GM06990 (cell line): ENCODE measurements at regions not wholly inside any gene's neighbourhood (a gene's known extent, or its start where the extent isn't known, plus 50 kb on each side); places are given as distances from the start of the nearest gene placed in this dataset.

Source experiments
- DNase-seq: peaks from one replicate; pipeline ENCODE4 v3.0.0-alpha.2; 2011; ENCODE audit not compliant: insufficient read length; ENCODE audit errors: extremely low read depth
- H3K27me3 ChIP-seq: replicated peaks from 2 replicates; pipeline ENCODE4 v1.6.0; 2011; ENCODE audit warnings: low read length; ENCODE audit not compliant: control insufficient read depth, insufficient read depth
- H3K36me3 ChIP-seq: 2 replicates; pipeline ENCODE4 v1.5.1; 2011; ENCODE audit warnings: low read length; ENCODE audit not compliant: control insufficient read depth, insufficient read depth
- H3K4me3 ChIP-seq: replicated peaks from 2 replicates; pipeline ENCODE4 v1.5.1; 2011; ENCODE audit warnings: low read depth, mild to moderate bottlenecking, control low read depth, low read length
- CTCF ChIP-seq: IDR thresholded peaks from 2 replicates; pipeline ENCODE4 v1.5.1; 2011; ENCODE audit warnings: low read length, control low read depth, mild to moderate bottlenecking, inconsistent platforms; ENCODE audit not compliant: insufficient read depth, poor library complexity, severe bottlenecking

- no peak for TF ChIP-seq CTCF
- no peak overlapping the region for H3K4me3 ChIP-seq
Measured at GRCh38 chr13:31528758-31529157, 210.6 kb upstream of the RXFP2 start.

DNA sequence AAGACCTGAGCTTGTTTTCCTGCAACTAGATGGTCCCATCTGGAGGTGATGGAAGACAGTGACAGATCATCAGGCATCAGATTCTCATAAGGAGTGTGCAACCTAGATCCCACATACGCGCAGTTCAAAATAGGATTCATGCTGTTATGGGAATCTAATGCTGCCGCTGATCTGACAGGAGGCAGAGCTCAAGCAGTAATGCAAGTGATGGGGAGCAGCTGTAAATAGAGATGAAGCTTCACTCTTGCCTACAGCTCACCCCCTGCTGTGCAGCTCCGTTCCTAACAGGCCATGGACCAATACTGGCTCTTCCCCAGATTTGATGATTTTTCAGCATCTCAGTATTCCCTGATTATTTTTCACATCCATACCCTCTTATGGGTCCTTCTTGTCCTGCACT is 208.4 kb upstream of the RXFP2 start:
- no peak overlapping the region for H3K4me3 ChIP-seq
- H3K36me3 ChIP-seq = no peaks in the 10 kb centered on the region
- no peak for DNase-seq
- no peak for TF ChIP-seq CTCF
- no peaks in the 10 kb centered on the region; the same call in 1 of the 2 replicates for H3K27me3 ChIP-seq

More at GRCh38 chr13:31528758-31529157, 210.6 kb upstream of the RXFP2 start:
- DNase-seq = no peak
- Histone ChIP-seq H3K36me3 (no peaks in the 10 kb centered on the region), H3K27me3 (no peaks in the 10 kb centered on the region; the same call in 1 of the 2 replicates)

DNA sequence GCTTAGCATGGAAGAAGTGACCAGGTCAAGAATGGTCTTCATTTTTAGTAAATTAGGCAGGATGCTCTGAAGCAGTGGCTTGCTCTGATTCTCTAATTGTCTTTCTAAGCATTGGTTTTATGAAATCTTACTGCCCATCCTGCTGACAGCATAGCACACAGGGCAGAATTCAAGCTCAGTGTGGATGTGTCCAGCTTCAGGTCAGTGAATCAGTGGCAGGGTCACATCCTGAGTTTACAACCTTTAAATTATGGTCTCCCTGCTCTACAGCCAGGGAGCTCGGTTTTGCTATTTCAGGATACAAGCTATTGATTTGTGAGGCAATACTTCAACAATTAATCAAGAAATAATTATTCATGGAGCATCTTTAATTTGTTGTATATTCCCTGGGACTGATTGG is 202.3 kb upstream of the RXFP2 start:
- H3K36me3 ChIP-seq = no peaks in the 10 kb centered on the region
- no peak for DNase-seq
- H3K27me3 ChIP-seq = no peaks in the 10 kb centered on the region
- no peak for TF ChIP-seq CTCF
- no peak overlapping the region for H3K4me3 ChIP-seq

DNA sequence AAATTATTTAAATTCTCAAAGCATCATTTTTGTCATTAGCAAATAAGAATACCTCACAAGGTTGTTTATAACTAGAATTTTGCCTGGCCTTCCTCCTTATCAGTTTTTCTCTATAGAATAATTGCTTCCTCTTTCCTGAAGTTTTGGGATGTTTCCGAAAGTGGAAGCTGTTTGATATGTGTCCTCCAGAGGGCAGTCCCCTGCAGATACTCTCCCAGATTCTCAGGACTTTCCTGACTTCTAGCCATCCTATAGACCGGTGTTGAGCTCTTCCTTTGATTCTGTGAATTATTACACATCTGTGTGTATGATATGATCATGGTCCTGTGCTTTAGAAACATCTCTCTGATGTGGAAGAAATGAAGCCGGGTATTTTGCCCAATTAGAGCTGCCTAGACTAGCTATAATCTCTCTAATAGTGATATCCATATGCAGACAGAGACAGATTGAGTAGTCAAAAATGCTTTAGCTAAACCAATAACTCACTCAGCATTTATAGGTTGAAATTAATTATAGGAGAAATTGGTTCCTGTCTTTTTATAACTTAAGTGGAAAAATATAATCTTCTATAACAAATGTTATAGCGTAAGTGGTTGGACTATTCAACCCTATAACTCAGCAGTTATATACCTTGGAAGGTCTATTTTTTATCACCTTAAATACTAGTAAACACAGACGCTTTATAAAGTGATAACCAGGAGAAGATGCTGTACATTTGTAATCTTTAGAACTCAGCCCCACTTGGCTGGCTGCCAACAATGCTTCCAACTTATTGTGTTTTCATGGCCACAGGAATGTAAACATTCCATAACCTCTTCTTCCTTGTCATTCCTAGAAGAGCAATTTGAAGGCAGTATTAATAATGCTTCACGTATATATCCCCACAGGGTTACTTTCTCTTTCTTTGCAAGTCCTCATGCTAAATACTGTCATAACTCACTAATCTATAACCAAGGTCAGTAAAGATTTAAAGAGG is 201.0 kb upstream of the RXFP2 start:
- DNase-seq = no peak
- H3K36me3 ChIP-seq = no peaks in the 10 kb centered on the region
- no peak overlapping the region for H3K4me3 ChIP-seq
- TF ChIP-seq CTCF = peak; percentile 18
- no peaks in the 10 kb centered on the region for H3K27me3 ChIP-seq

DNA sequence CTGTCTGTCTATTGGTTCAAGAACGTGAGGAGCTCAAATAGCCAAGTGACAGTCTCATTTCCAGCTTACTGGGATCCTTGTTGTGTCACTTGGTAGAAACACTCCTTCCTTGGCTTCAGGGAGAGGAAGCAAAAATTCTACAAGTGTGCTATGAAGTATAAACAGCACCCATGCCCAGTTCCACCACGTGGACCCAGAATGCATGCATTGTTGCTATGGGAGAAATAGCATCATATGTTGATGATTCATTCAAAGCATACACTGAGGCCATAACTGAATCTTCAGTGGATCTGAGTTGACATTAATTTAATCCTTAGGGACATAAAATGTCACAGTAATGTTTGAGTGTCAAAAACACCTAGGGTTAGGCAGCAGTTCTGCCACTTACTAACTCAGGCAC is 199.0 kb upstream of the RXFP2 start:
- Histone ChIP-seq H3K36me3 (no peaks in the 10 kb centered on the region), H3K27me3 (no peaks in the 10 kb centered on the region), H3K4me3 (no peak overlapping the region)
- no peak for DNase-seq
- no peak for TF ChIP-seq CTCF

DNA sequence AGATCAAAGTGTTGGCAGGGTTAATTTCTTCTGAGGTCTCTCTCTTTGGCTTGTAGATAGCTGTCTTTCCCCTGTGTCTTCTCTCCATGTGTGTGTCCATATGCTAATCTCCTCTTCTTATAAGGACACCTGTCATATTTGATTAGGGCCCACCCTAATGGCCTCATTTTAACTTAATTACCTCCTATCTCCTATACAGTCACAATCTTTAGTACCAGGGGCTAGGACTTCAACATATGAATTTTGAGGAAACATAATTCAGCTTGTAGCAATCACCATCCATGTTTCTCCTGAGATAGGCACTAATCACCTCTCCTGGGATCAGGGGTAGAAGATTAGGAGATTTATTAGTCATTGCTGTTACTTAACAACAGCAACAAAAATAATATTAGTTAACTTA is 196.1 kb upstream of the RXFP2 start:
- H3K36me3 ChIP-seq = no peaks in the 10 kb centered on the region
- H3K27me3 ChIP-seq = no peaks in the 10 kb centered on the region
- no peak overlapping the region for H3K4me3 ChIP-seq
- no peak for DNase-seq
- no peak for TF ChIP-seq CTCF
